ENCODE measurements at regions not wholly inside any gene's neighbourhood (a gene's known extent, or its start where the extent isn't known, plus 50 kb on each side); places are given as distances from the start of the nearest gene placed in this dataset.
A peak's percentile ranks its signal among the peaks of the same experiment; 100 is the strongest.

GRCh38 chr2:9139491-9140443 is 66.8 kb upstream of the ASAP2 start:
- Histone ChIP-seq H3K4me3 (no peak overlapping the region), H3K27ac (no peak overlapping the region)

GRCh38 chr2:9137379-9138150 is 69.0 kb upstream of the ASAP2 start:
- Histone ChIP-seq H3K4me3 (no peak overlapping the region), H3K27ac (peak overlapping the region in 1 of 21 experiments; percentile 58)

DNA sequence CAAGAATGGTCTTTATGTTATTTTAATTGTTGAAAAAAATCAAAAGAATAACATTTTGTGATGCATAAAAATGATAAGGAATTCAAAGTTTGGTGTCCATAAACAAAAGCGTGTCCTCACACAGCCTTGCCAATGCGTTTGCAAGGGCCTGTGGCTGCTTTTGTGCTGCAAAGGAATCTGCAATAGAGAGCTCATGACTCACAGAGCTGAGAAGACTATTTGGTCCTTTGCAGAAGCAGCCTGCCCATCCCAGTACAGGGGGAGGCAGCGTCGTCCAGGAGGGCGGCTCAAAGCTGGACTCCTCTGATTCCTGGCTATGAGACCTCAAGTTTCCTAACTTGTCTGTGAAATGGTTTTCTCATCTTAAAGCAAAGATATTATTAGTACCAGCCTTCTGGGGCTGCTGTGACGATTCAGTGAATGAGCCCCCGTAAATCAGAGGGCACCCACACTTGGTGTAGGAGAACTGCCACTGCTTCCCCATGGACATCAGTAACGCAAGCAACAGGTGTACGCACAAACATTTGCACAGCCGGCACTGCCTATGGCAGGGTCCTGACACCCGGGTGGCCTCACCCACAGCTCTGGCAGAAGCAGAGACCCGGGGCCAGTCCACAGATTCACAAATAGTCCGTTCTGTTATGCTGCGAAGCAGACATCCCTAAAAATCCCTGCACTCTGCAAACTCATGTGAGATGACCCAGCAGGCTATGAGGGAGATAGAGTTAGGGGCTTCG is 70.6 kb upstream of the ASAP2 start:
- H3K27ac ChIP-seq: no peak overlapping the region
- no peak overlapping the region for H3K4me3 ChIP-seq

GRCh38 chr2:9127316-9127715 is 79.3 kb upstream of the ASAP2 start:
- H3K4me3 ChIP-seq: no peak overlapping the region
- H3K27ac ChIP-seq: no peak overlapping the region

GRCh38 chr2:9126540-9126939 is 80.1 kb upstream of the ASAP2 start:
- Histone ChIP-seq H3K27ac (no peak overlapping the region), H3K4me3 (no peak overlapping the region)

- H3K27ac ChIP-seq: no peak overlapping the region
- no peak overlapping the region for H3K4me3 ChIP-seq
Measured at GRCh38 chr2:9124231-9124741, 82.3 kb upstream of the ASAP2 start.

DNA sequence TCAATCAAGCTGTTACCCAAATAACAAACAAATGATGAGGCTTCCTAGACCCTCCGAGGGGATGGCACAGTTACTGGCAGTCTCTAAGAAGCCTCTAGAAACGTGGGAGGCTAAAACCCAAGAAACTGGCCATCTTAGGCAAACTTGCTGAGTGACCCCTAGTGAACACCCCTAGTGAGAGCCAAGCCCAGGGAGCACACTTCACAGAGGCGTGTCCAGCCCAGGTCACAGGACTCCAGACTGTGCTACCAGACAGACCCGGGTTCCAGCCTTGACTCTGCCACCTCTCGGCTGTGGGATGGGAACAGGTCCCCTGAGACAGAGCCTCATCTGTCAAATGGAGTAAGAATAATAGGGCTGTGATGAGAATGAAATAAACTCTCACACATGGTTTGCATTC is 83.5 kb upstream of the ASAP2 start:
- no peak overlapping the region for H3K27ac ChIP-seq
- H3K4me3 ChIP-seq: no peak overlapping the region

- H3K4me3 ChIP-seq: no peak overlapping the region
- H3K27ac ChIP-seq: no peak overlapping the region
Measured at GRCh38 chr2:9122367-9122766, 84.2 kb upstream of the ASAP2 start.

DNA sequence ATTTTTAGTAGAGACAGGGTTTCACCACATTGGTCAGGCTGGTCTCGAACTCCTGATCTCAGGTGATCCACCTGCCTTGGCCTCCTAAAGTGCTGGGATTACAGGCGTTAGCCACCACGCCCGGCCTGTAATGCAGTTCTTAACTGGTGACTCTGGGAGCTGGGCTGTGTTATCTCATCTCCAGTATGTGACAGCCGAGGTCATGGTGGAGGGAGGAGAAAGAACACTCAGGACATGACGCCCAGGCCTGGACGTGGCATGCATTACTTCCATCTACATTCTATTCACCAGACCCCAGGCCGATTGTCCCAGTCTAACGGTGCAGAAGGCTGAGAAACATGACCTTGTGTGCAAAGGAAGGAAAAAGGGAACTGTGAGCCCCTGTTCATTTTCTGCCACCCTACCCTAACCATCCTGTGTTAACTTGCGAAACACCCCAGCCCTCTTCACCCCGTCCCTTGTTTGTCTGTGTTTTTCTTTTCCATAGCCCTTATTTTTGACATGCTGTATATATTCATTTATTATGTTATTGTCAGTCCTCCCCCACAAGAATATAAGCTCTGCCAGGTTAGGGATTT is 88.1 kb upstream of the ASAP2 start:
- no peak overlapping the region for H3K27ac ChIP-seq
- H3K4me3 ChIP-seq: no peak overlapping the region

DNA sequence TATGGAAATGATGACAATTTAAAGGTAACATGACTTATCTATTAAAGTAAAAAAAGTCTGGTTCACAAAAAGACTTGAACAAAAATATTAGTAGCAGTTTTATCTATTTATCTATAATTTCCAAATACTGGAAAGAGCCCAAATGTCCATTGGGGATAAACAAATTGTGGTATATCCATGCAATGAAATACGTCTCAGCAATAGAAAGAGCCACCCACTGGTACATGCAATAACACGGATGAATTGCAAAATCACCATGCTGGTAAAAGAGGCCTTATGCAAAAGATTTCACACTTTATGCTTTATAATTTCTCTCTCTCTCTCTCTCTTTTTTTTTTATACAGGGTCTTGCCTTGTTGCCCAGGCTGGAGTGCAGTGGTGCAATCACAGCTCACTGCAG is 91.4 kb upstream of the ASAP2 start:
- no peak overlapping the region for H3K27ac ChIP-seq
- no peak overlapping the region for H3K4me3 ChIP-seq

DNA sequence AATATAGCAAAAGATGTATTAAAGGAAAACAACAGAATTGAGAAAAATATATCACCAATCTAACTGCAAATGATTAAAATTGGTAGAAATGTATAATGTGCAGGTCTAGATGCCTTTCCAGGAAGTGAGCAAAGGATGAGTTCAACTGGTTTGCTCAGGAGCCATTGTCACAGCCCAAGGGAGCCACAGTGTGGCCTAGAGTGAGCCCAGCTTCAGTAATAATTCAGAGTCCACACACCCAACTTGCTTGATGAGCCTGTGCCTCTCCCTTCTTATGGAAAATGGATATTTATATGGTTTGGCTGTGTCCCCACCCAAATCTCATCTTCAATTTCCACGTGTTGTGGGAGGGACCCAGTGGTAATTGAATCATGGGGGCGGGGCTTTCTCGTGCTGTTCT is 92.2 kb upstream of the ASAP2 start:
- no peak overlapping the region for H3K4me3 ChIP-seq
- no peak overlapping the region for H3K27ac ChIP-seq

DNA sequence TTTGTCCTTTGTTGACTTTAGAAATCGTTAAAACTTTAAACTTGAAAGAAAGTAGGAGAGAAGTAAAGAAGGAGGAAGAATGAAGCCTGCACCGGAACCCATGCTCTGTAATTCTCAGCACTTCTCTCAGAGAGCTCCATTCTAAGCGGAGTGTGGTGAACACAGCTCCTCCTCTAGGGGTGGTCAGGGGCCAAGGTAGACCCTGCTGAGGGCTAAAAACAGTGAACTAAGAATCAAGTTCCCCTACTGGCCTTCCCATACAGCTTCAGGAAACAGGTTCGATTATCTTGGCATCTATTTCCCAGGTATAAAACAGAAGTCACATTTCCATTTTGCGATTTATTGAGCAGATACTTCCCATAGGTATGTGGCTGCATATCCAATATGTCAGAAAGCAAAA is 92.7 kb upstream of the ASAP2 start:
- Histone ChIP-seq H3K27ac (no peak overlapping the region), H3K4me3 (no peak overlapping the region)

DNA sequence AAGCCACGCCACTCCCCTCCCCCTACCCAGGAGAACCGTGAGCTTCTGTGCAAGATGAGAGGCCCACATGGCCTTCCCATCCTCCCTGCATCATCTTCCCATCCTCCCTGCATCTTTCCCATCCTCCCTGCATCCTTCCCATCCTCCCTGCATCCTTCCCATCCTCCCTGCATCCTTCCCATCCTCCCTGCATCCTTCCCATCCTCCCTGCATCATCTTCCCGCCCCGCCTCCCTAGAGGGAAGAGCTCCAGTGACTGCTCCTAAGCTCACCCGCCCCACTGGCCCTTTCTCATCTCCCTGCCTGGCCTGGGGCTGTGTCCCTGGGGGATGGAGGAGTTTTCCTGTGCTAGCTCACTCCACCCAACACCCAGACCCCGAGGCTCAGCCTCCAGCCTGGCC is 93.3 kb upstream of the ASAP2 start:
- Histone ChIP-seq H3K27ac (no peak overlapping the region), H3K4me3 (no peak overlapping the region)

GRCh38 chr2:9112079-9112721 is 94.4 kb upstream of the ASAP2 start:
- Histone ChIP-seq H3K27ac (peak overlapping the region in 6 of 21 experiments; percentile 6 to 70 (median 15)), H3K4me3 (no peak overlapping the region)

GRCh38 chr2:9110893-9111569 is 95.6 kb upstream of the ASAP2 start:
- Histone ChIP-seq H3K4me3 (no peak overlapping the region), H3K27ac (peak overlapping the region in 2 of 21 experiments; percentile 6 to 38)

DNA sequence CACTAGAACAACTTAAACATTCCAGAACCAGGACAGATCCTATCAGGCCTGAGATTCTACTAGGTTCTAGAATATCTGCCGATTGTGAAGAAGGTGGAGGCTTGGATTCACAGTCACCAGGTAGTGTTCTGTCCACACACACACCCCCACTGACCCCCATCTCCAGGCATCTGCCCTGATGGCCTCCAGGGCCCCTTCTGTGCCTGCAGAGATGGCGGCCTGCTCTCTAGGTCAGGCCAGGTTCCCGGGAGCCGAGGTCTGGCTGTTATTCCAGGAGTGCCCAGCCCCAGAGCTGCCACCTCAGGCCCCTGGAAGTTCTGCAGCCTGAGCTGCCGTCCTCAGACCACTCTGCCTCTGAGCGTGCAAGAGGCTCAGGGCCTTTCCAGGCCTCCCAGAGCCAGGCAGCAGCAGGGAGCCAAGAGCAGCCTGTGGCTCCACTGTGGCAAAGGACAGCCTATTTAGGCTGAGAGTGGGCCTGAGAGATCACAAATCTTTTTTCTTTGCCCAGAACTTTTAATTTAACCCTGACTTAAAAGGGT is 96.2 kb upstream of the ASAP2 start:
- Histone ChIP-seq H3K27ac (peak overlapping the region in 1 of 21 experiments; percentile 38), H3K4me3 (no peak overlapping the region)

DNA sequence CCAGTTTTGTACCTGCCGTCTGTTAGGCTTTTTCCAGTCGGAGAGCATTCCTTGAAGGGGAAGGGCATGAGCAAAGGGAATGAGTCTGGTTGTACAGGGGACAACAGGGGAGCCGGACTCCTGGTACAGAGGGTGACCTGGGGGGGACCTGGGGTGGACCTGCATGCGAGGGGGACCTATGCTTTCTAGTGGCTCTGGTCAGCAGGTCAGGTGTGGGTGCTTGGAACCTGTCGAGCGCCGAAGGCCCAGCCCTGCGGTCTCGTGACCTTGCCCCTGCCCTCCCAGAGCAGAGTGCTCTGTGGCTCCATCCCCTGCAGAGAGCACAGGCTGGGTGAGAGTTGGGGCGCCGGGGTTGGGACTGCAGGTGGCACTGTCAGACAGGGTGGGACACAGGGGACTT is 96.7 kb upstream of the ASAP2 start:
- Histone ChIP-seq H3K4me3 (no peak overlapping the region), H3K27ac (no peak overlapping the region)

DNA sequence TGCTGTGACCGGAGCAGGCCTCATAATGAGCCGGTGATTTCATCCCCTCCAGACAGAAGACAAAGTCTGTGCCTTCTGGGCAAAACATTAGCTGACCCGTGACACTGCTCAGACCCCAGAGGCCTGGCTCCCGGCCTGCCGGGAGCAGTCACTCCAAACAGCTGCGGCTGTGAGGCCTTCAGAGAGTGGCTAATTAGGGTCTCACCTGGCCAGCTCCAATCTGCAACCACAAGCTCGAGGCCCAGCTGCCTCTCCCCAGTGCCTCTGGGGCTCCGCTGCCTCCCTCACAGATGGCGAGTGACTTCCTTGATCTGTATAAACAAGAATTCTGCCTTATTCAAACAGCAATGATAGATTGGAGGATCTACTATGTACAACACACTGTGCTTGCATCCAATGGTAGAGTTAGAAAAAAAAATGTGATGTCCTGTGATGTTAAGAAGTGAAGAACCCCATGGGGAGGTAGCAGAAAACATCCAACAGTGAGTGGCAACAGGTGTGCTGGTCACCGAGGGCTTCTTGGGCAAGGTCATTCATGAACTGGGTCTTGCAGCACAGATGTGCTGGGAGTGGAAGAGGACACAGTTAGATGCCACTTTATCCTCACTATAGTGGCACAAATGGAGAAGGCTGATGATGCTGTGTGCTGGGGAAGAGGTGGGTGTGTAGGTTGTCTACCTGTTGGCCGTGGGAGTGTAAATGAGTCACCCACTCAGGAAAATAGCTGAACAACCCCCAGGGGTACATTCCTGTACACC is 98.2 kb upstream of the ASAP2 start:
- Histone ChIP-seq H3K27ac (peak overlapping the region in 2 of 21 experiments; percentile 6 to 11), H3K4me3 (no peak overlapping the region)

Measured in skin epidermis (tissue), 12 donors.